ENCODE measurements at regions not wholly inside any gene's neighbourhood (a gene's known extent, or its start where the extent isn't known, plus 50 kb on each side); places are given as distances from the start of the nearest gene placed in this dataset.

DNA sequence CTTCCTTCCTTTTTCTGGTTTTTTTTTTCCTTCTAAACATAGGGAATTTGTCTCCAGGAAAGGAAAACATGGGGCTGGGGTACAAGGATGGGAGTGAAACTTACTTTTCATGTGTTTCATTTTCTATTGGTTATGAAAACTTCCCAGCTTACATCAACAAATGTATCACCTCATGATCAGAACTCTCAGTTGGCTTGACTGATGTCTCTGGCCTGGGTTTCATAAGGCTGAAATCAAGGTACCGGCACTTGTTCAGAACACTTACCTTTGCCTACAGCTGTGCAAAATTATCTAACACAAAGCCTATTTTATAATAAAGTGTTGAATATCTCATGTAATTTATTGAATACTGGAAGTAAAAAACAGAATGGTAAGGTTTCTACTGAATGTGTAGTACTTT lies 91.8 kb upstream of the STT3B start:
- DNase-seq, result no peak

DNA sequence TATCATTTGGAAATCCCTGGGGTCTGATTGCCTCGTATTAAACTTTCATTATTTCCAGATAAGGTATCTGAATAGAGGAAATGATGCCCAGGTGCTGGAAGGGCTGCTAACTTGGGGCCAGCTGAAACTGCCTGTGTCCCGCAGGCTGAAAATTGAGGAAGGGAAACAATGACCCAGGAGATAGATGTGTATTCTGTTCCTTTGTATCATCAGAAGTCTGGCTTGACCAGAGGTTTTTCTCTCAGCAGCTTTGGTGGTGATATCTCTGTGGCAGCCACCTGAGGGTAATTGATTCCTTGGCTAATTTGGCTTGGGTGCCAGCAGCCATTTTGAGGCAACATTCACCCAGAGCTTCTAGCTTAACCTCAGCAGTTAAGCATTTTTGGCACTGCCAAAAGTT lies 90.0 kb upstream of the STT3B start:
- no peak for DNase-seq

DNA sequence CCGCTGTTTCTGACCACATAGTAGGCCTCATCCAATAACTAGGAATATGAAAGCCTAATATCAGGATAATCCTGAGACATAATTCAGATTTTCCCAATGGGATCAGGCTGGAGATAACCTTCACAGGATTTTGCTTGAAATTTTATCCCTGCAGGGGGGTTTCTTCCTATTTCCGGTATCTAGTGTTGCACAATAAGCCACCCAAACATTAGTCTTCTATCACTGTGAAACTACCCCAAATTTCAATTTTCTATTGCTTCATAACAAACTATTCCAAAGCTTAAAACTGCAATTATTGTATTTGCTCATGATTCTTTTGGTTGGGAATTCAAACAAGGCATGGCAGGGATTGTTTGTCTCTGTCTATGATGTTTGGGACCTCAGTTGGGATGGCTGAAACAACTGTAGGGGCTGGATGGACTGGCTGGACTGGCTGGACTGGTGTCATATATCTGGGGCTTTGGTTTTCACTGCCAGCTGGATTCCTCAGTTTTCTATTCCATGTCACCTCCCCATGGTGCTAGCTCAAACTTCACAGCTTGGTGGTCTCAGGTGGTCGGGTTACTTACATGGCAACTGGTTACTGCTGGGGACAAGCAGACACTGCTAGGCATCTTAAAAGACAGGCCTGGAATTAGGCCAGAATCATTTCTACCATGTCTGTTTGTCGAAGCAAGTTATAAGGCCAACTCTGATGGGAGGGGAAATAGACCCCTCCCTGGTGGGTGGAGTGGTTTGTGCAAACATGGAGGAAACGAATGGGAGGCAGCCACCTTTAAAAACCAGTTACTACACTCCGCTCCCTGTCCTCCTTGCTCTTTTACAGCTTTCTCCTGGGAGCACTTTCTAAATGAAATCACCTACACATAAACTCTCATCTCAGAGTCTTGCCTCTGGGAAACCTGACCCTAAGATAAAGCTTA lies 88.2 kb upstream of the STT3B start:
- no peak for DNase-seq

DNA sequence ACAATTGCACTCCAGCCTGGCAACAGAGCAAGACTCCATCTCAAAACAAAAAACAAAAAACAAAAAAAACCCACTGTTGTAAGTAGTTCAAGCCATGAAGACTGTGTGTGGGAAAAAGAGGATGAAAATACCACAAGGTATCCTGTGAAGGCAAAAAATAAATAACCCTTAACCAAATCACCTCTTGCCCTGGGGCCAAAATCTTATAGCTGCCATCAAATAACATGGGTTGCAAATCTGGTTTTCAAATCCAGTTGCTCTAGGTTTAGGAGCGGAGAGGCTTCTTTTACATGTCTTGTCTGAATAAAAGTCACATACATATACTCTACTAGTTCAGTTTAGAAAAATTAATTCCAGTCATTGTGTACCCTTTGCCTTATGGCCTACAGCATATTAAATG lies 87.0 kb upstream of the STT3B start:
- DNase-seq, result no peak

DNA sequence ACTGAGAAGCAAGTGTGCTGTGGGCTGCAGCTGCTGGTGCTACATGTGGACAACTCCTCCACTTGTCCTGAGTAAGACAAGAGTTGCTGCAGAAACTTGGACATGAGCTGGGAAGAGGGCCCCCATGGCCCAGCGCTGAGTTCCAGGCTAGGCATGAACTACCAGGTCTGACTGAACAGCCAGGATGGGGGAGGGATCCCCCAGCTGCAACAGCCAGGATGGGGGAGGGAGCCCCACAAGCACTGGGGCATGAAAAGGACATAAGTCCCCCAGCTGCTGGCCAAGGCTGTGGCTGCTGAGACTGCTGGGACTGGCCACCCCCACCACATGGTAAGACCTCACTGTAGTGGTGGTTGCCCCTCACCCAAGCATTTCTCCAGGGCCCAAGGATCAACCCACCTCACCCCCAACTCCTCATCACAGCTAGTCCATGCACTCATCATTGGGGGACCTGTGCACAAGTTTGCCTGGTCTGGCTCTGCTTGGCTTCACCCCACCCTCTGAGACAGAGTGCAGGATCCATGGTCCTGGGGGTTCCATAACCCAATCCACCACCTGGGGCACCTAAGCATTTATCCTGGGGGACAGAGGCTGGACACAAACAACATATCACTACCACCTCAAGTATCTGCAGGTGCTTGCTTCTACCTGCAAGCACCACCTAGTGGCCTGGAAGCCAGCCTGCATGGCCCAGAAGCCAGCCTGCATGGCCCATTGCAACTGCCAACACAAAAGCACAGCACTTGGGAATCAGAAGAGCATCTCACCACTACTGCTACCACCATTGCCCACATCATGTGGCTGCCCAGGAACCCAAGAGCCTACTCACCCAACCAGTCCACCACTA lies 84.5 kb upstream of the STT3B start:
- DNase-seq, result peak; percentile 71

DNA sequence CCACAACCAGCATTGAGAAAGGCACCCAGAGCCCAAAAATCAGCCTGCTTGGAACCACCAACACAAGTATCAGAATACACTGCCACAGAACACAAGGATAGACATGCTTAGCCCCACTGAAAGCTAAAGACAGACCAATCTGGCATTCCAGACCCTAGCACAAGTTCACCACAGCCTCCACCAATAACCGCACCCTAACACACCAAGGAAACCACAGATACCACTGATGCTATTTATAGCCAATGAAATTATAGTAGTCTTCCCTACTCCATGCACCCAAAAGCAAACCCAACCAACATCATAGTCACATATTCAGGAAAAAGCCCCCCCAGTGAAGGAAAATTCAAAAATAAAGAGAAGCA lies 83.9 kb upstream of the STT3B start:
- no peak for DNase-seq

DNA sequence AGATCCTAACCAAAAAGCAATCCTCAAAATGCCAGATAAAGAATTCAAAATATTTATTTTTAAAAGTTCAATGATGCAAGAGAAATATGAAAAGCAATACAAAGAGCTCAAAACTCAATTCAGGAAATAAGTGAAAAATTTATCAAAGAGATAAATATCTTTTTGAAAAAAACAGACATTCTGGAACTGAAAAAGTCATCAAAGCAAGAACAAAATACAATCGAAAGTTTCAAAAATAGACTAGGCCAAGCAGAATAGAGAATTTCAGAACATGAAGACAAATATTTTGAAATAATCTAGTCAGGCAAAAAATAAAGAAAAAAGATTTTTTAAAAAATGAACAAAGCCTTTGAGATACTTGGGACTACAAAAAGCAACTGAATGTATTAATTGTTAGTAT lies 83.4 kb upstream of the STT3B start:
- DNase-seq, result no peak

DNA sequence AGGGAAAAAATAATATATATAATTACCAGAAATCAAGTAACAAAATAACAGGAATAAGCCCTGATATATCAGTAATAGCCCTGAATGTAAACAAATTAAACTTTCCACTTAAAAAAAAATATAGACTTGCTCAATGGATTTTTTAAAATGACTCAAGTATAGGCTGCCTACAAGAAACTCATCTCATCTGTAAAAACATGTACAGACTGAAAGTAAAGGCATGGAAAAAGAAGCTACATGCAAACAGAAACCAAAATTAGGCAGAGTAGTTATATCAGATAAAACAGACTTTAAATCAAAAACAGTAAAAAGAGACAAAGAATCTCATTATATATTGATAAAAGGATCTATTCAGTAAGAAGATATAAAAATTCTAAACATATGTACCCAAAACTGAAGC lies 82.4 kb upstream of the STT3B start:
- DNase-seq, result no peak

DNA sequence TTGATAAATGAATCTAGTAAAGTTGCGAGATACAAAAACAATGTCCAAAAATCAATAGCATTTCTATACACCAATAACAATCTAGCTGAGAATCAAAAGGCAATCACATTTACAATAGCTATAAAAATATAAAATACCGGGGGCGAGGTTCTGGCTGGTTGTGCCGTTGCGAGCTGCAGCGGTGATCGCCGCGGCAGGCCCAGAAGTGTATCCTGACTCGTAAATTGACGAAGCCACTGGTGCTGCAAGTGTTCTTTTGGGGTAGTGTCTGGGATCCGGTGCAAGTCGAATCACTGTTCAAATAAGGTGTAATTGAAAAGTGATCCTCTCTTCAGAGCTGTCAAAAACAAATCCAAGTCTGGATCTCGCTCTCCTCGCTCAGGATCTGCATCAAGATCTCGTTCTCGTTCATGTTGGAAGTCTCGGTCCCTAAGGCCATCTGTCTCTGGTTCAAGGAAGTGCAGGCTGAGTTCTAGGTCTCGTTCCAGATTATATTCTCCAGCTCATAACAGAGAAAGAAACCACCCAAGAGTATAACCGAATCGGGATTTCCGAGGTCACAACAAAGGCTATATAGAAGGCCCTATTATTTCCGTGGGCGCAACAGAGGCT lies 80.1 kb upstream of the STT3B start:
- no peak for DNase-seq

DNA sequence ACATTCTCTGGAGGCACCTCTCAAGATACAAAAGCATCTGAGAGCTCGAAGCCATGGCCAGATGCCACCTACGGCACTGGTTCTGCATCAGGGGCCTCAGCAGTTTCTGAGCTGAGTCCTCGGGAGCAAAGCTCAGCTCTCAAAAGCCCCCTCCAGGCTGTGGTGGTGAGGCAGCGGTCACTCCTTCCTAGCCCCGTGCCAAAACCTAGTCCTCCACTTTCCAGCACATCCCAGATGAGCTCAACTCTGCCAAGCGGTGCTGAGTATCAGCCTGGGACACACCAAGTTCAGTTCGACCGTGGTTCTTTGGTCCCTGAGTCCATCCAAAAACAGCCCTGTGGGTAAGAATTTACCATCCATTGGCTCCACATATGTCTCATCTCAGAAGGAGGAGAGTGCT lies 79.3 kb upstream of the STT3B start:
- DNase-seq, result no peak

DNA sequence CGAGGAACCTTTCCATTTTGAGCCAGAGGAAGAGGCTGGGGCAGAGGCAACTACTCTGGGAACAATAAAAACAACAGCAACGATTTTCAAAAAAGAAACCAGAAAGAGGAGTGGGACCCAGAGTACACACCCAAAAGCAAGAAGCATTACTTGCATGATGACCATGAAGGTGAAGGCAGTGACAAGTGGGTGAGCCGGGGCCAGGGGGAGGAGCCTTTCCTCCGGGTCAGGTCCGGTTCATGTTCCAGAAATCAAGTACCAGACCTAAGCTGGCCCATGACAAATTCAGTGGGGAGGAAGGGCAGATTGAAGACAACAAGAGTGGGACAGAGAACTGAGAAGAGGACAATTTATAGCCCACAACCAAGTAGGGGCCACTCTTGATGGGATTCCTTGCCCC lies 77.2 kb upstream of the STT3B start:
- no peak for DNase-seq

DNA sequence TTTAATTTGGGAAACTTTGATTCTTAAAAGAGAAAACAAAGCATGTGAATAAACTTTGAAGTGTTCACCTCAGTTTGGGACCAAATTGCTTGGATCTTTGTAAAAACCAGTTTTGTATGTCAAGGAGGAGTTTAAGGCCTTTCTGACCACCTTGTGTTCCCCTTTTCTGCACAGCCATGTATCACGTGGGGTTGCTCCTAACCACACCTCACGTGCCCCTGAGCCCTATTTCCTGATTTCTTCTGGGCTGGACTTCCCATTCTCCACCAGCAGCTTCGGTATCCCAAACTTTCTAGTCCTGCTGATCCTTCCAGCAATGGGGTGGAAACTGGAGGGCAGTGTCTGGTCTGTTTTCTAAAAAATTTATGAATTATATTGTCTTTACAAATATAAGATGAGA lies 76.4 kb upstream of the STT3B start:
- no peak for DNase-seq

DNA sequence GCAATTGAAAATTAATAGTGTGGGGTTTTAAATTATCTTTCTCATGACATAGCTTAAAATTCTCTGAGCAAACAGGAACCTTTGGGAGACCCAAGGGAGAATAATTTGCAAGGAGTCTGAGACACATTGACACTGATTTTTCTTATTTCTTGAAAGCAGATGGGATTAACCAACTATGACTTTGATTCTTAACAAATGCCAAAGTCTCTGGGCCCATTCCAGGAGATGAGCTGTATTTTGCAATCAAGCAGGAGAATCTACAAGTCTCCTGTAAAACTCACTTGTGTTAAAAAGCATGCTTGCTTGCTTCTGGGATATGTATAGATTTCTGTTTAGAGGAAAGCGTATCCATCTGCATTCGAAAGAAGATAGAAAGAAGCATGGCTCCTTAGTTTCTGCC lies 71.3 kb upstream of the STT3B start:
- DNase-seq, result no peak

DNA sequence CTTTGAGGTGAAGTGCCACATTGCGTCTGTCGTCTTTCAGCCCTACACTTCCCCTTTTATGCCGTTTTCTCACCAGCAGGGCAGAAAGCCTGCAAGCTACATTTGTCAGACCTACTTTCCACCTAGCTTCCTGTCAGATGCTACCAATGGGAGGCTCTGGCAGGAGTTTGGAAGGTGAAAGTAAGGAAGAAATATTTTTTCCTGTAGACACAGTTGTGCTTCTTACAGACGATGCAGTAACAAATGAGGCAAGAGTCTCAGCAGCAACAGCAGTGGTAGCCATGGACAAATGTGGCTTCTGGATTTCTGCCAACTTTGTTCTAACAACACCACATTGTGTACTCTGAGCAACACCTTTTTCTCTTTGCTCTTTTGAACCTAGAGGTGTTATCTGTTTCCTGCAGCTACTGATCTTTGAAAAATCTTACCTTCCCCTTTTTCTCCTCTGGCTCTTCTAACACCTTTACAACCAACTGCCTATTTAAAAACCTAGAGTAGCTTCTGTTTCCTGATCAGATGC lies 70.6 kb upstream of the STT3B start:
- DNase-seq, result no peak

DNA sequence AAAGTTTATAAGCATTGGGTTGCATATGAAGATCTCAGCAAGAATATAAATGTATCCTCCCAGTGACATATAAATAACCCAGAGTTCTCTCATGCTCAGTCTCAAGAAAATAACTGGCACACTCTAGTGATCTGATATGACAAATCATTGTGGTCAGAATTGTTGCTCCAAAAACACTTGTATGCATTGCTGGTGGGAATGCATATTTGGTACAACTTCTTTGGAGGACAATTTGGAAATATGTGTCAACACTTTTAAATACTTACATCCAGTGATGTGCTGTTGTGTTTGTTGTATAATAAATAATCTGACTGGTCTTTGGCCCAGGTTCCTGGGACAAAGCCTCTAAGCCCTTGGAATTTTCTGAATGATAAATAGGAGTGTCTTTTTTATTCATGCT lies 66.7 kb upstream of the STT3B start:
- no peak for DNase-seq

DNA sequence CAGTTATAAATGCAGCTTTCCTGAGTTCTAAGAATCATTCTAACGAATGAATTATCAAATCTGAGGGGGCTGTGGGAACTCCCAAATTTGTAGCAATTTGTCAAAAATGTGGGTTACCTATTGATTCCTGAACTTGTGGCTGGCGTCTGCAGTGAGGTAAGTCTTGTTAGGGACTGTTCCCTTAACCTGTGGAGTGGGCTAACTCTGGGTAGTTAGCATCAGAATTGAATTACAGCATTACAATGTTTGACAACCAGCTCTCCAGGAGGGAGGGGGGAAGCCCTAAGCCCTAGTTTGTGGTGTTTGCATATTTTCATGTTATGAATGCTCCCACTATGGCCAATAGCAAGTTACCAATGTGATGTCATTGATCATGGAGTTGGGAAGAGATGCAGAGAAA lies 65.9 kb upstream of the STT3B start:
- no peak for DNase-seq

DNA sequence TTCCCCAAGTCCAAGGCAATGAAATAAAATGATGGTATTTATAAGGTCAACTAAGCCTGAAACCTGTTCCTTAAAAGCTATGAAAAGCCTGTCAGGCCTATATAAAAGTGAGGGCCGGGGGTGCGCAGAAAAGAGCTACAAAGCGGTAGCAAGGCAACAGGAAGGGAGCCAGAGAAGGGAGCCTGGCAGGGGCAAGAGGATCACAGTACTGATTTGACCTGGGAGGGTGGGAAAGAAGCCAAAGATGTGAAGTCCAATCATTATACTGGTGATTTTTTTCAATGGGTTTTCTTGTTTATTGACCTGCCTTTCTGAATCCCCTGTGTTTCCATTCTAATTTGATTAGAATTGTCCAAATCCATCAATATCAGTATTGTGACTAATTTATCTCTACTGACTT lies 64.3 kb upstream of the STT3B start:
- DNase-seq, result no peak

DNA sequence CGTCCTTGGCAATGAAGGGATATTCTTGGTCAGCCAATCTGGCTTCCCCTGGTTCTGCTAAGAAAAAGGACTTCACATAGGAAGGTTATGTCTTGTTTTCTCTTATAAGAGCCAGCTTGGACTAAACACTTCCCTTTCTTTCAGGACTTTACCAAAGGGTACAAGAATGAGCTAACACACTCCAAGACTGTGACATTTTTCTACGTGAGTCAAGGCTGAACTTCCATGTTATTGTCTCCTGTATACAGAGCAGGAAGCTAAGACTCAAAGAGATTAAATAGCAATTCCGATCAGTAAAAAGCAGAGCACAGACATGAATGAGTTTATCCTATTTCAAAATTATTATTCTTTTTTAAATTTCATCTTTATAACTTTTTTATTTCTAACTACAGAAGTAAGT lies 63.3 kb upstream of the STT3B start:
- no peak for DNase-seq

DNA sequence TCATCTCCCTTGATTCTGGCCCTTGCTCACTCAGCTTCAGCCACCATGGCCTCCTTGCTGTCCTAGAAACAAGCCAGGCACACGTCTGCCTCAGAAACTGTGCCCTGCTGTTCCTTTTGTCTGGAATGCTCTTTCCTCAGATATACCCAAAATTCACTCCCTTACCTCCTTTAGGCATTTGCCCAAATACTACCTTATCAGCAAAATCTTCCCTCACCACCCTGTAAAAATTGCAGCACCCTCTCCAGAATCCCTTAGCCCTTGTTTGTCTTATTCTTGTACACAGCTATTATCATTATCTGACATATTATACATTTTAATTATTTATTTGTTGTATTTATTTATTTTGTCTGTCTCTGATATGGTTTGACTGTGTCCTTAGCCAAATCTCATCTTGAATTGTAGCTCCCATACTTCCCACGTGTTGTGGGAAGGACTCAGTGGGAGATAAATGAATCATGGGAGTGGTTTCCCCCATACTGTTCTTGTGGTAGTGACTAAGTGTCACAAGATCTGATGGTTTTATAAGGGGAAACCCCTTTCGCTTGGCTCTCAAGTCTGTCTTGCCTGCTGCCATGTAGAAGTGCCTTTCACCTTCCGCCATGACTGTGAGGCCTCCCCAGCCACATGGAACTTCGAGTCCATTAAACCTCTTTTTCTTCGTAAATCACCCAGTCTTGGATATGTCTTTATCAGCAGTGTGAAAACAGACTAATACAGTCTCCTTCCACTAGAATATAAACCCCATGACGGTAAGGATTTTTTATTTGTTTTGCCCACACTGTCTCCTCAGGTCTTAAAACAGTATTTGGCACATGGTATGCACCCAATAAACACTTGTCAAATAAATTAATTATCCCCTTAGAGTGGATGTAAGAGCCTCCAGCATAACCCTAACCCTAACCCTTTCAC lies 60.0 kb upstream of the STT3B start:
- DNase-seq, result no peak

DNA sequence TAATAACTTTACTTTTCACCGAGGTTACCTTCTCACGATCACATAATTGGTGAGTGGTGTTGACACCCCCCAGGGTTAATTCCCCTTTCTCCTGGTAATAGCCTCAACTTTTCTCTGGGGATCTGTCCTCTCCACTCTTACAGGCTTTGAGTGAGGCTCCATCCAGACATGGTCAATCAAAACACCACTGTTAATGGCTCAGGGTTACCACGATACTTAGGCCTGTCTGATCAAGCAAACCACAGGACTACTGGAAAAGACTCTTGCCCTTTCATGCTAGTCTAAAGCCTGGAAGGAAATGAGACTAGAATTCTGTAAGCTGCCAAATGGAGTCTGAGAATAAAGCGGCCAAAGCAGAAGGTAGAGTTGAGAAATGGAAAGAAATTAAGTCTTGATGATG lies 56.5 kb upstream of the STT3B start:
- peak; percentile 56 for DNase-seq

DNA sequence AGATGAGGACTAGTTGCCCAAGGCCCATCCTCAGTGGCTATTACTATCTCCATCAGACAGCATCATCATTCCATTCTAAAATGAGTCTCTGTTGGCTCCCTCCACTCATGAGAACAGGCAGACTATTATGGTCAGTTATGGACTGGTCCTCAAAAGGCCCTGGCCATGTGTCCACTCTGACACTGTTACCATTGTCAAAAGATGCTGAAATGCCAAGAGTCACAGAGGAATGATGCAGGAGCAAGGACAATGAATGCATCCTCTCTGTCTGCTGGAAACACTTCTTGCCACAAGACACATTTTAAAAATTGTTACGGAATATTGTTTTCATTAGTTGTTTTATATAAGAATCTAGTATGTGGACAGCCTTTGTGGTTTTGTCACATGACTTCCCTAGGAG lies 53.3 kb upstream of the STT3B start:
- no peak for DNase-seq

DNA sequence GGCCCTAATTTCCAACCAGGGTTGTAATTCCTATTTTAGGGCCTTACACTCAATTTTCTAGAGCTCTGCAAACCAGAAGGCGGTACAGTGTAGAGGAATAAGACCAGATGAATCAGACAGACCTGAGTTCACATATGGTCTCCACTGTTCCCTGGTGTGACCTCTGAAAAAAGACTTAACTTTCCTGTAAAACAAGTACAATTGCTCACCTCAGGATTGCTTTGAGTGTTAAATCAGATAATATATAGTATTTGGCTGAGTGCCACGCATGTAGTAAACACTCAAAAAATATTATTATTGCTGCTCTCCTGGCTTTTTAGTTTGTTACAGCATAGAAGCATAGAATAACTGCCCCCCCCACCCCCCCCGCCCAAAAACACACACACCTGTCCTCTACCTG lies 51.0 kb upstream of the STT3B start:
- no peak for DNase-seq
